ENCODE measurements at regions not wholly inside any gene's neighbourhood (a gene's known extent, or its start where the extent isn't known, plus 50 kb on each side); places are given as distances from the start of the nearest gene placed in this dataset.

DNA sequence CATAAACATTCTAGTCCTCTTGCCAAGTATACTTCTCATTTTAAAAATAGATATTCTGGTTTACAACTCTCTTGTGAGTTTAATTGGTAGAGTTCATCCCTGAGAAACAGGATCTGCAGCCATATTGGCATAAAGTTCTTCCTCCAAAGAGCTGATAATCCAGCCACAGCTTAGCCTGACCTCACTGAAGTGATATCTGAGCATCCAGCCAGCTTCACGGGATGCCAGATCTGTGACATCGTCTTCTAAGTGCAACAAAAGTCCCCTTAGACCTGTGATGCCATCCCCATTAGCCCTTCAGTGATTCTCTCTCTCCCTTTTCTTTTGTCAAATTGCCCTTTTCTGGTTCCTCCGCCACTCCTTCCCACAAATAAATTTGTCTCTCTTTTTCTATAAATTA, 180.6 kb upstream of the STXBP5 start:
- Histone ChIP-seq H3K4me3 (no peak overlapping the region), H3K9me3 (no peaks in the 10 kb centered on the region), H3K36me3 (no peaks in the 10 kb centered on the region), H3K27me3 (no peaks in the 10 kb centered on the region), H3K4me1 (no peaks in the 10 kb centered on the region), H3K27ac (replicated peaks in 1 of 4) (no peak overlapping the region)
- no peak for DNase-seq (ENCODE audit: extremely low spot score)
- 79% methylated on average over 3 of the region's 3 CpGs for WGBS
- intact Hi-C loops (cut with DNase I): no loop called here
- TF ChIP-seq EP300 (IDR thresholded peaks at IDR 0.05) (no peak), POLR2AphosphoS5 (IDR thresholded peaks at IDR 0.05) (no peak), POLR2A (IDR thresholded peaks at IDR 0.05; ENCODE audit: low read depth) (no peak), CTCF (IDR thresholded peaks at IDR 0.05) (no peak)

- intact Hi-C loops (cut with DNase I): no loop called here
These were observed 174.3 kb upstream of the STXBP5 start for GRCh38 chr6:147029923-147030322.

DNA sequence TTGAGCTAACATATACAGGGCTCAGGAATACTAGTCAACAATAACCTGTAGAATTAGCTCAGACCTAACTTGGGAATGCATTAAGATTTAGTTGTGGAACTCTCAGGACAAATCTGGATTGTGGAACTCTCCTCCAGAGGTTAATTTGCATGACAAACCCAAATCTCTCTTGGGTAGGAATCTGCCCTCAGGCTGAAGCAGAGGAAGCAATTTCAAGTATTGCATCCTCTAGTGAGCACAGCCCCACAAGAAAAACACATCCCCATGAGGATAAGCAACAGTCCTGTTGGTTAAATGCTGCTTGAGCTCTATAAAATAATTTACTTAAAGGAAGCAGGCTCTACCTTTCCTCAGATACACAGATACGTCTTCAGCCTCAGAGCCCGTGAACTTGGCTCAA, 170.9 kb upstream of the STXBP5 start:
- H3K9me3 ChIP-seq: no peaks in the 10 kb centered on the region
- no peaks in the 10 kb centered on the region for H3K36me3 ChIP-seq
- TF ChIP-seq EP300 (IDR thresholded peaks at IDR 0.05) (no peak), CTCF (IDR thresholded peaks at IDR 0.05) (no peak), POLR2A (IDR thresholded peaks at IDR 0.05; ENCODE audit: low read depth) (no peak), POLR2AphosphoS5 (IDR thresholded peaks at IDR 0.05) (no peak)
- intact Hi-C loops (cut with DNase I): no loop called here
- DNase-seq (ENCODE audit: extremely low spot score): no peak
- no peak overlapping the region for H3K27ac ChIP-seq (replicated peaks in 1 of 4)
- H3K27me3 ChIP-seq: no peaks in the 10 kb centered on the region
- H3K4me3 ChIP-seq: no peak overlapping the region
- H3K4me1 ChIP-seq: no peaks in the 10 kb centered on the region
- WGBS: 93% methylated on average over 2 of the region's 2 CpGs

More at GRCh38 chr6:147029923-147030322, 174.3 kb upstream of the STXBP5 start:
- Histone ChIP-seq H3K36me3 (no peaks in the 10 kb centered on the region), H3K27me3 (no peaks in the 10 kb centered on the region), H3K4me1 (no peaks in the 10 kb centered on the region), H3K4me3 (no peak overlapping the region), H3K9me3 (no peaks in the 10 kb centered on the region), H3K27ac (replicated peaks in 1 of 4) (no peak overlapping the region)
- WGBS: 88% methylated on average over 1 of the region's 1 CpG
- DNase-seq (ENCODE audit: extremely low spot score): no peak
- TF ChIP-seq POLR2AphosphoS5 (IDR thresholded peaks at IDR 0.05) (no peak), CTCF (IDR thresholded peaks at IDR 0.05) (no peak), POLR2A (IDR thresholded peaks at IDR 0.05; ENCODE audit: low read depth) (no peak), EP300 (IDR thresholded peaks at IDR 0.05) (no peak)

DNA sequence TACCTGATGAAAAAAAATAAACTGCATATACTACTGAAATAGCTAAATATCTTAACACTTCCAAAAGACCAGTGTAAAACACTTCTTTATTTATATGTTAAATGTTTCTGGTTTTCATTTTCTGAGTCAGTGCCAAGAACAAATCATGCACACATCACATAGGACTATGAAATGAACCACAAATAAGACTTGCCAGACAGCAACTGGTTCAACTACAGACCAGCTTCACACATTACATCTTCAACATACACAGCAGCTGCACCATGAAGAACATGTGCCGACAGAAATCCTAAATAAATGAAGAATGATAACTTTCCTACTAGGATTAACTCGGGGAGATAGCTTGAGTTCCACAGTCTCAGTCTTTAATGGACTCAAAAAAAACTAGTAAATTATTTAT, 168.3 kb upstream of the STXBP5 start:
- Histone ChIP-seq H3K9me3 (no peaks in the 10 kb centered on the region), H3K4me1 (no peaks in the 10 kb centered on the region), H3K27ac (replicated peaks in 1 of 4) (no peak overlapping the region), H3K4me3 (no peak overlapping the region), H3K36me3 (no peaks in the 10 kb centered on the region), H3K27me3 (no peaks in the 10 kb centered on the region)
- 41% methylated on average over 2 of the region's 2 CpGs for WGBS
- intact Hi-C loops (cut with DNase I): no loop called here
- no peak for DNase-seq (ENCODE audit: extremely low spot score)
- TF ChIP-seq CTCF (IDR thresholded peaks at IDR 0.05): no peak
- TF ChIP-seq EP300 (IDR thresholded peaks at IDR 0.05): no peak
- no peak for TF ChIP-seq POLR2A (IDR thresholded peaks at IDR 0.05; ENCODE audit: low read depth)
- no peak for TF ChIP-seq POLR2AphosphoS5 (IDR thresholded peaks at IDR 0.05)

DNA sequence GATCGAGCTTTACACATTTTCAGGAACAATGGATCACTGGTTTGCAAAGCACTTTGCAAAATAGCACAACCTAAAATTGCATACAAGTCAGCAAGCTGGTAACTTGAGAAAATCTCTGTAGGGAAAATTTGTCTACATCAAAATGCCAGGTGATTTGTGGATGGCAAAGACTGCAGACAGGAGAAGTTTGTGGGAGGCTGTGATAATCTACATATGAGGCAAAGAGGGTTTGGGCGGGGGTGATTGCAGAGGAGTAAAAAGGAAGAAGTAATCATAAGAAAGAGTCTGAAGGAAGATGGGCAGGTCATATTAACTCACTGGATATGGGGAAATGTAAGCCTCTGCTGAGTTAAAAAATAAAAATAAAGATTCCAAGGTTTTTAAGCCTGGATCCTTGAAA, 166.3 kb upstream of the STXBP5 start:
- Histone ChIP-seq H3K9me3 (no peaks in the 10 kb centered on the region), H3K27ac (replicated peaks in 1 of 4) (no peak overlapping the region), H3K4me3 (no peak overlapping the region), H3K4me1 (no peaks in the 10 kb centered on the region), H3K36me3 (no peaks in the 10 kb centered on the region), H3K27me3 (no peaks in the 10 kb centered on the region)
- WGBS: 96% methylated on average over 2 of the region's 2 CpGs
- TF ChIP-seq POLR2AphosphoS5 (IDR thresholded peaks at IDR 0.05): no peak
- no peak for TF ChIP-seq CTCF (IDR thresholded peaks at IDR 0.05)
- TF ChIP-seq EP300 (IDR thresholded peaks at IDR 0.05): no peak
- TF ChIP-seq POLR2A (IDR thresholded peaks at IDR 0.05; ENCODE audit: low read depth): no peak
- DNase-seq (ENCODE audit: extremely low spot score): no peak
- intact Hi-C loops (cut with DNase I): no loop called here
